ENCODE measurements at regions not wholly inside any gene's neighbourhood (a gene's known extent, or its start where the extent isn't known, plus 50 kb on each side); places are given as distances from the start of the nearest gene placed in this dataset.
"Not testable (repeated sequence)": the region's sequence is repeated elsewhere in the genome, so short reads cannot be mapped to it uniquely, and the experiment has no call there.

DNA sequence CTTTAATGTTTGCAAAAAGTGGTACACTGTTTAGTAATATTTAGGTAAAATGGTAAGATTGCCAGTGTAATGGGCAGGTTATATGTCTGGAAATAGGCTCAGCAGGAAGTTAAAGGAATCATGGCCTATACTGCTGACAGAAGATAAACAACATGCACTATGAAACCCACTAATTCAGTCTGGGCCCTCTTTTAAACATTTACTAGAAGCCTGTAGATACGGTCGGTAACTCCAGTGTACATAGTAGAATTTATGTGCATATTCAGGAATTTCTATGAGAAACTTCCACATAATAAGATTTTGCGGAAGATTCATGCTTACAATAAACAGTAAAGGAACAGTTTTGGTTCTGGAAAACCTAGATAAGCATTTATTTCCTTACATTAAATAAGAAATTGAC is 1896.9 kb downstream of the KHDRBS2 start:
- not testable (repeated sequence) for DNase-seq

DNA sequence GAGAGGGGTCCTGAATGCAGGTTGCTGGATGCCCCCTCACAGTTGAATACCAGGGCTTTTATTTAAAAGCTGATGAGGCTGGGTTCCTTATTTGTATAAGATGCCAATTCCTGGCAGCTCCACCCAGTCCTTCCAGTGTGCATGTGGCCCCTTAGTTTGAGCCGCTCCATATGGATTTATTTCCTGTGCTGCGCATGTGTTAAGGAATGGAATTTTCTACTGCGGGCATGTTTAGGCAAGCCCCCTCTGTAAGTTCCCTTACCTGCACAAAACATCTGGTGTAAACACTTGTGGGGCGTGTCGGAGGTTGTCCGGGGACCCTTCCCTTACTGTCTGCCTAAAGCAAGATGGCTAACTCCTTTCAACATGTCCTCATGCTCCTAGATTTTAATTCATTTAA is 1901.4 kb downstream of the KHDRBS2 start:
- DNase-seq = not testable (repeated sequence)

DNA sequence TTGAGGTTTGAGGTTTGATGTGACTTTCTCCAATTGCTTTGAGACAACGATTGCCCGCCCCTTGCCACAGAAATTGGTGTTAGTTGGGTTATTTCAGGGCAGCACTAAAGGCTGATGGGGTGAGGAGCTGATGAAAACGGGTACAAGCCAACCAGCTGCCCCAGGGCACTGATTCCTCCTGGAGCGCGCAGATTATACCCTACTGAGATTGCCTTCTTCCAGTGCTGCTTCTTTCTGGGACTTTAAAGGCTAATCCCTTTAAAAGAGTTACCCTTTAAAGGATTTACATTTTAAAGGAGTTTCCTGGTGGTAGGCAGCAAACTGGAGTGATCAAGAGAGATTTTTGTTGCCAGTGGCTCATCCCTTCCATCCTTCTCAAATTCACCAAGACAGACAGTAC is 1903.3 kb downstream of the KHDRBS2 start:
- not testable (repeated sequence) for DNase-seq

DNA sequence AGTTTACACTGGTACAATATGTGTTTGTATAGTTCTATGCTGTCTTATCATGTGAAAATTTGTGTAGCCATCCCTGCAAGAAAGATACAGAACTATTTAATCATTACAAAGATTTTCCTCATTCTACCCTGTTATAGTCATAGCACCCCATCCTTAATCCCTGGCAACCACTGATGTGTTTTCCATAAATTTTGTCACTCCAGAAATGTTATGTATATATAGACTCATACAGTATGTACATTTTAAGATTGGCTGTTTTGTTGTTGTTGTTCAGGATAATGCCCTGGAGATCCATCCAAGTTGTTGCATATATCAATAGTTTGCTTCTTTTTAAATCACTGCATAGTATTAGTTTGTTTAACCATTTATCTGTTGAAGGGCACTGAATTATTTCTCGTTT is 1911.9 kb downstream of the KHDRBS2 start:
- not testable (repeated sequence) for DNase-seq

- not testable (repeated sequence) for DNase-seq
Observed at GRCh38 chr6:60367800-60368199, 1918.2 kb downstream of the KHDRBS2 start.

DNA sequence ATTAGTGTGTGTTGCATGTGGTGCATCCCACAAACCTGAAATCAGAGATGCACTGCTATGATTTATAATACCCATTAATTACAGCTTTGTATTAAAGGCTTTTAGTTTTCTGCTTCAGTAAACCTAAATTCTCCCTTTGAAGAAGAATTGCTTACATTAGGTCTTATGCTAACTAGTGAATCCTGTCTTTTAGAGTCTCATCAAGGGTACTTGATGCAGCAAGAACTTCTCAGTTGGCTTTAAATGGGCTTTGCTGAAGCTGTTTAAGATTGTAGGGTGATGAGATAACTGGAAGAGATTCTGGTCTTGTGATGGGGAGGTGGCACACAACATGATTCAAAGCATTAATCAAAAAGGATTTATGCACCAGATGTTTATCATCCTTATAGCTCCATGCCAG is 1920.1 kb downstream of the KHDRBS2 start:
- not testable (repeated sequence) for DNase-seq

- not testable (repeated sequence) for DNase-seq
Observed at GRCh38 chr6:60342411-60343008, 1943.5 kb downstream of the KHDRBS2 start.

GRCh38 chr6:60338328-60339071 is 1947.5 kb downstream of the KHDRBS2 start:
- DNase-seq = not testable (repeated sequence)

DNA sequence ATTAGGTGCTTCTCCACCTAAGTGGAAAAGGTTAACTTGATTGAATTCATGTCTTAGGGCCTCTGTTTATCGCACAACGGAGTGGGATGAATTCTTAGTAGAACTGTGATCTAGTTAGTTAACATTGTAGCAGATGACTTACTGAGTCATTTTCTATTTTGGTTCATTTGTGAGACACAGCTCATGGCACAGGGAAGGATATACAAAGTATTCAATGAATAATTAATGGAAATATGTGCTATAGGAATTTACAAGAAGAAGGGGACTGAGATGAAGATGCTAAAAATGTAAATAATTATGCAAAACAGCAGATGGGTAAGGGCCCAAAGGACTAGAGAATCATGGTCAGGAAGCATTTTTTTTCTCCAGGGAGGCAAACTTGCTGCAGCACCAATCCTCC is 1950.9 kb downstream of the KHDRBS2 start:
- not testable (repeated sequence) for DNase-seq

- not testable (repeated sequence) for DNase-seq
Observed at GRCh38 chr6:60333708-60334107, 1952.3 kb downstream of the KHDRBS2 start.

GRCh38 chr6:60308939-60309338 is 1977.1 kb downstream of the KHDRBS2 start:
- DNase-seq = not testable (repeated sequence)
